ENCODE measurements at regions not wholly inside any gene's neighbourhood (a gene's known extent, or its start where the extent isn't known, plus 50 kb on each side); places are given as distances from the start of the nearest gene placed in this dataset.

GRCh38 chr5:17433406-17433805, 64.6 kb upstream of the TAF11L2 start:
- no peak for DNase-seq

- no peak for DNase-seq
Observed at GRCh38 chr5:17434982-17435381, 63.0 kb upstream of the TAF11L2 start.

GRCh38 chr5:17436350-17436749, 61.7 kb upstream of the TAF11L2 start:
- no peak for DNase-seq

- no peak for DNase-seq
Observed at GRCh38 chr5:17436761-17437221, 61.2 kb upstream of the TAF11L2 start.

- no peak for DNase-seq
Observed at GRCh38 chr5:17438027-17438426, 60.0 kb upstream of the TAF11L2 start.

- no peak for DNase-seq
Observed at GRCh38 chr5:17439956-17440355, 58.1 kb upstream of the TAF11L2 start.

- DNase-seq, result no peak
Observed at GRCh38 chr5:17440766-17441165, 57.3 kb upstream of the TAF11L2 start.

- no peak for DNase-seq
Observed at GRCh38 chr5:17441351-17441750, 56.7 kb upstream of the TAF11L2 start.

GRCh38 chr5:17443333-17444130, 54.5 kb upstream of the TAF11L2 start:
- DNase-seq, result no peak

GRCh38 chr5:17444496-17444895, 53.5 kb upstream of the TAF11L2 start:
- DNase-seq, result no peak

- no peak for DNase-seq
Observed at GRCh38 chr5:17445185-17445584, 52.8 kb upstream of the TAF11L2 start.

Data from bone marrow (tissue), 2 donors.